ENCODE measurements at regions not wholly inside any gene's neighbourhood (a gene's known extent, or its start where the extent isn't known, plus 50 kb on each side); places are given as distances from the start of the nearest gene placed in this dataset.

DNA sequence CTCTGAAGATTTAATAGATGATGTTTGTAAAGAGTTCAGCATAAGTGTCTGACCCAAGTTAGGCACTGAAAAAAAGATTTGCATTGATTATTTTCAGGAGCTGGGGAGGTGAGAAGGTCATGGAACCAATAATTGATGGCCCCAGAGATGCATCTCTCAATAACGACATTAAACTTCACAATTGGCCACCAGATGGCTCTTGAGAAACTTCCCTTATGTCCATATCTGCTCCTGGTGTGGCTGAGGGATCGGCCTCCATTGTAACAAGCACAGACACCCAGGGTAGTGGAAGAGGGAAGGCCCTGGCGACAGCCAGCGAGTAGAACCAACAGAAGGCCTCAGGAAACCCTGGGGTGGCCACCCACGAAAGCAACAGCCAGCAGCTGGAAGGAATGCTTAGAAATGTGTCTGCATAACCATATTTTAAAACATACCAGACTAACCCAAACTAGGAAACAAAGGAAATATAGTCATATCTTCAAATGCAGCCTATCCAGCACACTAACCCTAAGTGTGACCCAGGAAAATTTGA lies 536.7 kb downstream of the SOX2 start:
- H3K27ac ChIP-seq: no peak overlapping the region
- no peak for TF ChIP-seq ZFX (IDR thresholded peaks at IDR 0.05)
- TF ChIP-seq, protein P1, sequence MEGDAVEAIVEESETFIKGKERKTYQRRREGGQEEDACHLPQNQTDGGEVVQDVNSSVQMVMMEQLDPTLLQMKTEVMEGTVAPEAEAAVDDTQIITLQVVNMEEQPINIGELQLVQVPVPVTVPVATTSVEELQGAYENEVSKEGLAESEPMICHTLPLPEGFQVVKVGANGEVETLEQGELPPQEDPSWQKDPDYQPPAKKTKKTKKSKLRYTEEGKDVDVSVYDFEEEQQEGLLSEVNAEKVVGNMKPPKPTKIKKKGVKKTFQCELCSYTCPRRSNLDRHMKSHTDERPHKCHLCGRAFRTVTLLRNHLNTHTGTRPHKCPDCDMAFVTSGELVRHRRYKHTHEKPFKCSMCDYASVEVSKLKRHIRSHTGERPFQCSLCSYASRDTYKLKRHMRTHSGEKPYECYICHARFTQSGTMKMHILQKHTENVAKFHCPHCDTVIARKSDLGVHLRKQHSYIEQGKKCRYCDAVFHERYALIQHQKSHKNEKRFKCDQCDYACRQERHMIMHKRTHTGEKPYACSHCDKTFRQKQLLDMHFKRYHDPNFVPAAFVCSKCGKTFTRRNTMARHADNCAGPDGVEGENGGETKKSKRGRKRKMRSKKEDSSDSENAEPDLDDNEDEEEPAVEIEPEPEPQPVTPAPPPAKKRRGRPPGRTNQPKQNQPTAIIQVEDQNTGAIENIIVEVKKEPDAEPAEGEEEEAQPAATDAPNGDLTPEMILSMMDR (conservative IDR thresholded peaks at IDR 0.05): peak; percentile 54

DNA sequence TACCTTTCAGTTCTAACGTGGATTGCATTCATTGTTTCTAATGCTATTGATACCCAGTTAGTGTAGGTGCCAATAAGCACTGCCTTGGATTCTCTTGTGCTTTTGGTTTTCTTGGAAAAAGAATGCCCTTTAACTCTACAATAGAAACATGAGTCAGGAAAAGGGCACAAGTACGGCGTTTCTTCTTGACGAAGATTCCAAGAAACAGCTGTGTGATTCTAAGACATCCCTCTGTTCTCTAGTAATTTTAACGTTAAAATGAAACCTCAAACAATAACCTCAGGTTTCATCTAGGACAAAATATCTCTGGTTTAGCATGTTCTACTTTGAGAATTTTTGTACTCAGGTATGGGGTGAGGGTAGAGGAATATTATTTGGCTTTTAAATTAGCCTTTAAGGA lies 540.5 kb upstream of the ATP11B start:
- H3K27ac ChIP-seq: no peak overlapping the region
- TF ChIP-seq ZFX (IDR thresholded peaks at IDR 0.05): no peak
- TF ChIP-seq, protein P1 (conservative IDR thresholded peaks at IDR 0.05): no peak

DNA sequence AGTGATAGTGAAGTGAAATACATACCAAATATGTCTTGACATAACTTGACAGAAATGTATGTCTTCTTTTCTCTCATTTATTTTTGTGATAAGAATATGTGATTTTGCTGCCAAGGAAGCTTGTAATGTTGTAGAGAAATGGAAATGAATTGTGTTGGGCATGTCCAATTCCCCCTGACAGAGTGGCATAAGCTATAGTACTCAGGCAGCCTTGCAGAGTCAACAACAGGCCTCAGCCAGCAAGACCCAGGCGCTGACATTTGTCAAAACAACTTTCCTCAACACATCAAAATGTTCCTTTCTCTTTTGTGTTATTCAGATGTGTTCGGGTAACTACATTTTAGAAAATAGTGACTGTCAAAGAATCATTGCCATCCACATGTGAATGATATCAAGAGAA lies 538.1 kb upstream of the ATP11B start:
- no peak overlapping the region for H3K27ac ChIP-seq
- TF ChIP-seq, protein P1 (conservative IDR thresholded peaks at IDR 0.05): no peak
- no peak for TF ChIP-seq ZFX (IDR thresholded peaks at IDR 0.05)

DNA sequence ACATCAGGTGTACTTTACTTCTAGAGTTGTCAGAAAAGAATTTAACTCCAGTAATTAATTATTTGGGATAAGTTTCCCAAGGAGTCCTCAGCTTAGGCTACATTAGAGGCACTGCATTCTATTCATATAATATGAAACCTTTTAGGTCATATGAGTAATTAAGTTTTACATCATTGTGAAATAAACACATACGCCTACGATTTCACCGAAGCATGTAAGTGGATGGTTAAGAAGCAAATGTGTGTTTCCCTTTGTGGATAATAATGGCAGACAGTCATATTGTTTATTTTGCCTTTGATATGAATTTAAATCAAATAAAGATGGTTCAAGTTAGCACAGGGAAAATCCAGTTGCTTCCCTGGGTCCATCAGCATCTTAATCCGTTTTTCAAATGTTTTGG lies 535.9 kb upstream of the ATP11B start:
- TF ChIP-seq, protein P1 (conservative IDR thresholded peaks at IDR 0.05): no peak
- TF ChIP-seq ZFX (IDR thresholded peaks at IDR 0.05): no peak
- H3K27ac ChIP-seq: no peak overlapping the region

DNA sequence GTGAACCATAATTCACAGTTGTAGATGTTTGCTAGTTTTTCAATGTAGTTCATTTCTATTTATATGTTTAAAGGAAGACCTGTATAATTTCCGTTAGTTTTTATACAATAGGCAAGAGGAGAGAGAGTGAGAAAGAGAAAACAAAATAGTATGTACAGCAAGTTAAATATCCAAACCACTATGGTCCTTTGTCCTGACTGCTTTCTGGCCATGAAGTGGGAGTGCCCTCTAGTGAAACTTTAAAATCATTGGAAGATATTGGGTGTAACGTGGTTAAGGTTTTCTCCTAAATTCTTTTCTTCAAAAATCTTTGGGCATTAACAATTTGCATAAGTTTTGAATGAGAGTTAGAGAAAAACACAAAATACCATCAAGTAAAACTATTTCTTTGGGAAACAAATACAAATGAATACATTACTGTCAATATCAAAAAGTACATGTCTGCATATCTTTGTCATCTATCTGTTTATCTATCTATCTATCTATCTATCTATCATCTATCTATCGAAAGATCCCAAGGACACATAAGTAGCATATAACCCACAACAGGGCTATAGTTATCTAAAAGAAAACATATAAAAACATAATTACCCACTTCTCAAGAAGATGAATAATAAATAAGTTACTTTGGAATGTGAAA lies 534.6 kb upstream of the ATP11B start:
- no peak for TF ChIP-seq ZFX (IDR thresholded peaks at IDR 0.05)
- TF ChIP-seq, protein P1 (conservative IDR thresholded peaks at IDR 0.05): peak; percentile 93
- no peak overlapping the region for H3K27ac ChIP-seq

DNA sequence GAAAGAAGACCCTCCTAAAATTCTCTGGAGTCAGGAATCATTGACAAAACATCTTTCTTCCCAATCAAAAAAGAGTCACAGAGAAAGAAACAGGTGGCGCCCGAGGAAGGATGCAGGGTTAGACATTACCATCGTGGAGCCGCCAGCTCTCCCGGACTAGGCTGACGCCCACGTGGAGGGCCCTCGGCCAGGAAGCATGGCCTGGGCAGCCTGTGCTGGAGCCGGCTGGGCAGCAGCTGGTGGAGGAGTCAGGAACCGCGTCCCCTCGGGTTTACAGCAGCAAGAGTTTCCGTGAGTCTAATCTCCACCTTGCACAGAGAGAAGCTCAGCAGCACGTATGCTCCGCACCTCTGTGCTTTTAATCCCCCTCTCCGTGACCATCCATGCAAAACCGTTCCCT lies 533.7 kb upstream of the ATP11B start:
- no peak overlapping the region for H3K27ac ChIP-seq
- TF ChIP-seq, protein P1 (conservative IDR thresholded peaks at IDR 0.05): no peak
- TF ChIP-seq ZFX (IDR thresholded peaks at IDR 0.05): no peak

DNA sequence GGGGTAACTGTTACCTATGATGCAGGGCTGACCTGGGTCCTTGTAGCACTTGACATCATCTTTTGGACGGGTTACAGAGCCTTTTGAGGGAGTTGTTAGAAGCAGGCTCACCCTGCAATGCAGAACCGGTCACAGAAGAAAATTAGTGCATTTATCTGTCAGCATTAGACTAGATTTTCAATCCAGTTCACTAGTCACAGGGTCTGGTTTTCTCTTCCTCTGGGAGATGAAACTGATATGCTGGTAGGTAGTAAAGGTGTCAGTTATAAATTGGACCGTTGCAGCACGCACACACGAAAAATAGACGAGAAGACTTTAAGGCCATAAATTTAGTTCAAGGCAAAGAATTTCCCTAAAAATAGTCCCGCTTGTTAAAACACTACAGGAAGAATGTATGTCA lies 532.3 kb upstream of the ATP11B start:
- H3K27ac ChIP-seq: no peak overlapping the region
- no peak for TF ChIP-seq ZFX (IDR thresholded peaks at IDR 0.05)

DNA sequence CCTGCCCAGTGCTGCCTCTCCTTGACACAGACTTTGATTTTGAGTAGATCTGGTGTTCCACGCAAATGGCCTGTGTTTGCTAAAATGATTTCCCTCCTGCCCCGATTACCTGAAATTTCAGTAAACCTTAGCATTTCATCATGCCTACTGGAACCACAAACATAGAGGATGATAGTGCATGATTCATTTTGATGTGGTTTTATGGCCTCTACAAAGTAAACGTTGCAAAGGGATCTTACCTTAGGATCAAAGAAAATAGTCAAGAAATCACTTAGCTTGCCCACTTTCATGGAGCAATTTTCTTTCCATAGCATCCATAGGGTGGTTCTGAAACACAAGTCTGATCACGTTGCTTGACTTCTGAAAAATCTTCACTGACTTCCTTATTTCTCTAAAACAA lies 524.6 kb upstream of the ATP11B start:
- H3K27ac ChIP-seq: no peak overlapping the region
- TF ChIP-seq, protein P1 (conservative IDR thresholded peaks at IDR 0.05): no peak
- no peak for TF ChIP-seq ZFX (IDR thresholded peaks at IDR 0.05)

All from C4-2B (cell line).